Osteocyte (in vitro differentiated cells): ENCODE measurements at regions not wholly inside any gene's neighbourhood (a gene's known extent, or its start where the extent isn't known, plus 50 kb on each side); places are given as distances from the start of the nearest gene placed in this dataset.

ENCODE experiments used
- DNase-seq: peaks from one replicate; pipeline ENCODE4 v3.0.0; 2021; ENCODE audit warnings: mixed read lengths; ENCODE audit not compliant: unreplicated experiment; ENCODE audit errors: extremely low spot score
- H3K27ac Mint-ChIP-seq: one replicate; pipeline ENCODE4 v1.8.0; 2021; ENCODE audit warnings: mild to moderate bottlenecking, mixed read lengths; ENCODE audit not compliant: unreplicated experiment
- H3K27me3 Mint-ChIP-seq: one replicate; pipeline ENCODE4 v1.8.0; 2021; ENCODE audit warnings: mixed read lengths; ENCODE audit not compliant: unreplicated experiment
- H3K36me3 Mint-ChIP-seq: one replicate; pipeline ENCODE4 v1.8.0; 2021; ENCODE audit warnings: mixed read lengths; ENCODE audit not compliant: unreplicated experiment
- H3K4me1 Mint-ChIP-seq: one replicate; pipeline ENCODE4 v1.8.0; 2021; ENCODE audit warnings: mixed read lengths; ENCODE audit not compliant: unreplicated experiment
- H3K4me3 Mint-ChIP-seq: one replicate; pipeline ENCODE4 v1.8.0; 2021; ENCODE audit warnings: mild to moderate bottlenecking, moderate library complexity, mixed read lengths; ENCODE audit not compliant: unreplicated experiment
- H3K9me3 Mint-ChIP-seq: one replicate; pipeline ENCODE4 v1.8.0; 2021; ENCODE audit warnings: mixed read lengths; ENCODE audit not compliant: unreplicated experiment
- CTCF ChIP-seq: fragments of 200-600 bp; sonication (generic); IDR thresholded peaks from 2 replicates; pipeline ENCODE4 v1.5.0; 2021; ENCODE audit warnings: antibody characterized with exemption, mild to moderate bottlenecking, moderate library complexity

GRCh38 chr6:28711788-28712341 is 186.2 kb downstream of the GPX5 start:
- Mint-ChIP-seq H3K4me3 (no peak overlapping the region), H3K4me1 (peaks cover 12% of the 10 kb centered on the region), H3K9me3 (peaks cover 23% of the 10 kb centered on the region), H3K27ac (no peak overlapping the region), H3K36me3 (no peaks in the 10 kb centered on the region), H3K27me3 (peaks cover 25% of the 10 kb centered on the region)
- DNase-seq: no peak
- no peak for TF ChIP-seq CTCF

- no peaks in the 10 kb centered on the region for H3K36me3 Mint-ChIP-seq
- H3K27me3 Mint-ChIP-seq: peaks cover 25% of the 10 kb centered on the region
- peaks cover 12% of the 10 kb centered on the region for H3K4me1 Mint-ChIP-seq
- no peak overlapping the region for H3K27ac Mint-ChIP-seq
- no peak for DNase-seq
- peaks cover 12% of the 10 kb centered on the region for H3K9me3 Mint-ChIP-seq
- H3K4me3 Mint-ChIP-seq: no peak overlapping the region
- TF ChIP-seq CTCF: no peak
Observed at GRCh38 chr6:28712982-28713381, 187.3 kb downstream of the GPX5 start.

GRCh38 chr6:28719275-28719940 is 193.7 kb downstream of the GPX5 start:
- no peak for DNase-seq
- no peaks in the 10 kb centered on the region for H3K36me3 Mint-ChIP-seq
- H3K27me3 Mint-ChIP-seq: peaks cover 40% of the 10 kb centered on the region
- no peak overlapping the region for H3K27ac Mint-ChIP-seq
- H3K4me1 Mint-ChIP-seq: no peaks in the 10 kb centered on the region
- TF ChIP-seq CTCF: no peak
- H3K9me3 Mint-ChIP-seq: peaks cover 4% of the 10 kb centered on the region
- H3K4me3 Mint-ChIP-seq: no peak overlapping the region

GRCh38 chr6:28720357-28721231 is 194.9 kb downstream of the GPX5 start:
- no peak overlapping the region for H3K27ac Mint-ChIP-seq
- TF ChIP-seq CTCF: no peak
- no peak for DNase-seq
- H3K27me3 Mint-ChIP-seq: peaks cover 41% of the 10 kb centered on the region
- H3K36me3 Mint-ChIP-seq: no peaks in the 10 kb centered on the region
- no peak overlapping the region for H3K4me3 Mint-ChIP-seq
- H3K9me3 Mint-ChIP-seq: peaks cover 4% of the 10 kb centered on the region
- H3K4me1 Mint-ChIP-seq: no peaks in the 10 kb centered on the region

GRCh38 chr6:28721372-28721771 is 195.7 kb downstream of the GPX5 start:
- H3K27me3 Mint-ChIP-seq: peaks cover 38% of the 10 kb centered on the region
- no peaks in the 10 kb centered on the region for H3K4me1 Mint-ChIP-seq
- no peak for DNase-seq
- no peak for TF ChIP-seq CTCF
- no peak overlapping the region for H3K4me3 Mint-ChIP-seq
- peaks cover 4% of the 10 kb centered on the region for H3K9me3 Mint-ChIP-seq
- H3K36me3 Mint-ChIP-seq: no peaks in the 10 kb centered on the region
- H3K27ac Mint-ChIP-seq: no peak overlapping the region
